Esophagus muscularis mucosa (tissue), 4 donors: ENCODE measurements at regions not wholly inside any gene's neighbourhood (a gene's known extent, or its start where the extent isn't known, plus 50 kb on each side); places are given as distances from the start of the nearest gene placed in this dataset.

Source experiments
- DNase-seq: peaks from one replicate; pipeline ENCODE4 v3.0.0-alpha.2; 2017; ENCODE audit errors: extremely low spot score
- H3K27ac ChIP-seq, 4 donors: fragments of 200-600 bp; sonication (generic); replicated peaks in 1 of 4; 1 replicate in 3 of 4; 2 replicates in 1 of 4; pipeline ENCODE4 v1.5.1; 2016 to 2019; ENCODE audit warnings: mild to moderate bottlenecking in 1 of 4
- H3K27me3 ChIP-seq, 4 donors: fragments of 200-600 bp; sonication (generic); one replicate each; pipeline versions ENCODE4 v1.5.1 to v1.6.0; 2016 to 2019
- H3K36me3 ChIP-seq, 4 donors: fragments of 200-600 bp; sonication (generic); one replicate each; pipeline ENCODE4 v1.5.1; 2016 to 2019
- H3K4me1 ChIP-seq, 4 donors: fragments of 200-600 bp; sonication (generic); one replicate each; pipeline ENCODE4 v1.5.1; 2016 to 2019
- H3K4me3 ChIP-seq, 4 donors: fragments of 200-600 bp; sonication (generic); 1 replicate in 2 of 4; 2 replicates in 2 of 4; pipeline ENCODE4 v1.5.1; 2016 to 2019; ENCODE audit warnings: mild to moderate bottlenecking in 4 of 4, moderate library complexity in 1 of 4
- H3K9me3 ChIP-seq, 4 donors: fragments of 200-600 bp; sonication (generic); 1 replicate in 3 of 4; 2 replicates in 1 of 4; pipeline ENCODE4 v1.5.1; 2016 to 2019
- CTCF ChIP-seq, 3 experiments: fragments of 200-600 bp in 2 of 3; fragments of 450-650 bp in 1 of 3; sonication (generic) in 2 of 3; IDR thresholded peaks; one replicate each; pipeline ENCODE4 v1.5.1; 2017 to 2019; ENCODE audit warnings: antibody characterized with exemption in 3 of 3, mild to moderate bottlenecking in 2 of 3, moderate library complexity in 1 of 3
- EP300 ChIP-seq: sonication (generic); formaldehyde crosslinking; IDR thresholded peaks from one replicate; pipeline ENCODE4 v1.6.1; 2017; ENCODE audit warnings: antibody characterized with exemption
- POLR2A ChIP-seq: fragments of 450-650 bp; IDR thresholded peaks from one replicate; pipeline ENCODE4 v1.6.1; 2017; ENCODE audit warnings: antibody characterized with exemption, moderate library complexity, mild to moderate bottlenecking, low read depth
- POLR2AphosphoS5 ChIP-seq, 2 donors: sonication (generic); formaldehyde crosslinking; IDR thresholded peaks; one replicate each; pipeline ENCODE4 v1.6.1; 2017; ENCODE audit warnings: antibody characterized with exemption in 2 of 2
- WGBS: methylation state at CpG from one replicate; pipeline ENCODE4 v1.1.5; 2018; 5-methylcytosine and 5-hydroxymethylcytosine counted together
- intact Hi-C: fragments of 100-400 bp; cut with DNase I; formaldehyde crosslinking; loops from one replicate; pipeline ENCODE4 v1.15.1; 2023

- no peak for TF ChIP-seq CTCF (IDR thresholded peaks at IDR 0.05)
- no peak for TF ChIP-seq POLR2A
- TF ChIP-seq EP300 = no peak
- TF ChIP-seq POLR2AphosphoS5 (IDR thresholded peaks at IDR 0.05) = no peak
- no peak for DNase-seq
- Histone ChIP-seq H3K36me3 (no peaks in the 10 kb centered on the region), H3K4me1 (no peaks in the 10 kb centered on the region), H3K4me3 (no peak overlapping the region), H3K27ac (no peak overlapping the region), H3K27me3 (peaks cover 0 to 43% (median 0%) of the 10 kb centered on the region in 4 donors), H3K9me3 (no peaks in the 10 kb centered on the region)
- WGBS = 78% methylated on average over 4 of the region's 4 CpGs
- intact Hi-C loops = no loop called here
Measured at GRCh38 chr21:41561701-41562100, 53.7 kb upstream of the TMPRSS2 start.

GRCh38 chr21:41560661-41561158 is 52.8 kb upstream of the TMPRSS2 start:
- H3K36me3 ChIP-seq = no peaks in the 10 kb centered on the region
- no peak overlapping the region for H3K4me3 ChIP-seq
- H3K27me3 ChIP-seq = peaks cover 0 to 42% (median 0%) of the 10 kb centered on the region in 4 donors
- no peak for DNase-seq
- H3K4me1 ChIP-seq = no peaks in the 10 kb centered on the region
- 71% methylated on average over 9 of the region's 9 CpGs for WGBS
- no peak overlapping the region for H3K27ac ChIP-seq
- H3K9me3 ChIP-seq = no peaks in the 10 kb centered on the region
- intact Hi-C loops = no loop called here
- TF ChIP-seq EP300 = no peak
- TF ChIP-seq CTCF (IDR thresholded peaks at IDR 0.05) = no peak
- TF ChIP-seq POLR2A = no peak
- TF ChIP-seq POLR2AphosphoS5 (IDR thresholded peaks at IDR 0.05) = no peak

GRCh38 chr21:41559658-41560631 is 52.0 kb upstream of the TMPRSS2 start:
- no peak for DNase-seq
- H3K36me3 ChIP-seq = no peaks in the 10 kb centered on the region
- TF ChIP-seq CTCF (IDR thresholded peaks at IDR 0.05) (no peak), POLR2A (no peak), EP300 (no peak), POLR2AphosphoS5 (IDR thresholded peaks at IDR 0.05) (no peak)
- no peaks in the 10 kb centered on the region for H3K4me1 ChIP-seq
- H3K4me3 ChIP-seq = no peak overlapping the region
- H3K27ac ChIP-seq = no peak overlapping the region
- 62% methylated on average over 15 of the region's 15 CpGs for WGBS
- peaks cover 0 to 42% (median 0%) of the 10 kb centered on the region in 4 donors for H3K27me3 ChIP-seq
- intact Hi-C loops = no loop called here
- no peaks in the 10 kb centered on the region for H3K9me3 ChIP-seq

- no peaks in the 10 kb centered on the region for H3K4me1 ChIP-seq
- H3K4me3 ChIP-seq = no peak overlapping the region
- intact Hi-C loops = no loop called here
- peaks cover 0 to 37% (median 0%) of the 10 kb centered on the region in 4 donors for H3K27me3 ChIP-seq
- no peaks in the 10 kb centered on the region for H3K9me3 ChIP-seq
- no peak overlapping the region for H3K27ac ChIP-seq
- H3K36me3 ChIP-seq = no peaks in the 10 kb centered on the region
- TF ChIP-seq EP300 = no peak
- TF ChIP-seq POLR2A = no peak
- no peak for TF ChIP-seq CTCF (IDR thresholded peaks at IDR 0.05)
- TF ChIP-seq POLR2AphosphoS5 (IDR thresholded peaks at IDR 0.05) = no peak
- DNase-seq = no peak
Measured at GRCh38 chr21:41558842-41559241, 50.9 kb upstream of the TMPRSS2 start.
